ENCODE measurements at regions not wholly inside any gene's neighbourhood (a gene's known extent, or its start where the extent isn't known, plus 50 kb on each side); places are given as distances from the start of the nearest gene placed in this dataset.

DNA sequence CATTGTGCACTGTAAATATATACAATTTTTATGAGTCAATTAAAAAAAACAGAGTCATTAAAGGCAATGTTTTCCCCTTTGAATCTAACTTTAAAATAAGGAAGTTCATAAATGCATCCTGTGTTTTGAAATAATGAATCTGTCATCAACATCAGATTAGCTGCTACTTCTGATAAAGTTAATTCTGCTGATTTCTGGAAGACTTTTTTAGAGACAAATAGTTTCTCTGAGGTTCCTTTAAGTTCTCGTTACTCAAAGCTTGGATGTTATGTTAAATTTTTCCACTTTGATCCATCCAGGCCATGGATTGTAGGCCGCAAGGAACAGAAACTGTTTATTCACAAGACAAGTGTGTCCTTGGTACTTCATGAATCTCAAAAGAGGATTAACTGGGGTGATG lies 115.5 kb downstream of the CARTPT start:
- TF ChIP-seq, protein P1, sequence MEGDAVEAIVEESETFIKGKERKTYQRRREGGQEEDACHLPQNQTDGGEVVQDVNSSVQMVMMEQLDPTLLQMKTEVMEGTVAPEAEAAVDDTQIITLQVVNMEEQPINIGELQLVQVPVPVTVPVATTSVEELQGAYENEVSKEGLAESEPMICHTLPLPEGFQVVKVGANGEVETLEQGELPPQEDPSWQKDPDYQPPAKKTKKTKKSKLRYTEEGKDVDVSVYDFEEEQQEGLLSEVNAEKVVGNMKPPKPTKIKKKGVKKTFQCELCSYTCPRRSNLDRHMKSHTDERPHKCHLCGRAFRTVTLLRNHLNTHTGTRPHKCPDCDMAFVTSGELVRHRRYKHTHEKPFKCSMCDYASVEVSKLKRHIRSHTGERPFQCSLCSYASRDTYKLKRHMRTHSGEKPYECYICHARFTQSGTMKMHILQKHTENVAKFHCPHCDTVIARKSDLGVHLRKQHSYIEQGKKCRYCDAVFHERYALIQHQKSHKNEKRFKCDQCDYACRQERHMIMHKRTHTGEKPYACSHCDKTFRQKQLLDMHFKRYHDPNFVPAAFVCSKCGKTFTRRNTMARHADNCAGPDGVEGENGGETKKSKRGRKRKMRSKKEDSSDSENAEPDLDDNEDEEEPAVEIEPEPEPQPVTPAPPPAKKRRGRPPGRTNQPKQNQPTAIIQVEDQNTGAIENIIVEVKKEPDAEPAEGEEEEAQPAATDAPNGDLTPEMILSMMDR (IDR thresholded peaks at IDR 0.05; ENCODE audit: low read length) = no peak
- TF ChIP-seq EZH2 (IDR thresholded peaks at IDR 0.05; ENCODE audit: borderline replicate concordance, low read length) = no peak

Data from OCI-LY1 (cell line).